ENCODE measurements at regions not wholly inside any gene's neighbourhood (a gene's known extent, or its start where the extent isn't known, plus 50 kb on each side); places are given as distances from the start of the nearest gene placed in this dataset.

DNA sequence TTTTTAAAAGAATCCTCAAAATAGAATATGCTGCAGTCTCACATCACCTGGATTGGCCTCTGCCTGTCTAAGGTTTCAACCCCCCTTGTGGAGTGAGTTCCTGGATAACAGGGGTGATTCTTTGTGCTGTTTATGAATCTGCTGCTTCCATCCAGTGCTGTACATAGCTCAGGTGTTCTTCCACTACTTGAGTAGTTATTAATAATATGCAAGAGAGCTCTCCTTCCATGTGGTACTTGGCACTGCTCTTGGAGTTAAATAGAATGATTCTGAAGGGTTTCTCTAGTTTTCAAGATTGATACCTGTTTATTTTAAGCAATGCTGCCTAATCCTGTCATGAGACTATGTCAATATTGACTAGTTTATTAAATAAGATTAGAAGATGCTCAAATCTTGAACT, 273.6 kb downstream of the RDH14 start:
- no peaks in the 10 kb centered on the region for H3K36me3 ChIP-seq (ENCODE audit: control insufficient read depth in 4 of 4, insufficient read depth in 3 of 4, low read depth in 1 of 4, low read length in 3 of 4)
- no peak for DNase-seq (ENCODE audit: low spot score)
- no peak overlapping the region for H3K9ac ChIP-seq (ENCODE audit: low read depth in 1 of 2, low read length in 2 of 2)
- no peaks in the 10 kb centered on the region for H3K4me1 ChIP-seq (ENCODE audit: control insufficient read depth in 4 of 4, insufficient read depth in 4 of 4, low read length in 3 of 4)
- no peak overlapping the region for H3K4me3 ChIP-seq (ENCODE audit: low read depth in 1 of 3, low read length in 3 of 3)
- peaks cover 0 to 3% (median 0%) of the 10 kb centered on the region in 4 donors for H3K27me3 ChIP-seq (ENCODE audit: control insufficient read depth in 4 of 4, insufficient read depth in 4 of 4, low read length in 3 of 4)
- TF ChIP-seq SP1 (IDR thresholded peaks at IDR 0.05) (no peak), YY1 (IDR thresholded peaks at IDR 0.05) (no peak), RXRA (IDR thresholded peaks at IDR 0.05) (no peak), HNF4A (conservative IDR thresholded peaks at IDR 0.05) (no peak)
- TF ChIP-seq, protein P1, sequence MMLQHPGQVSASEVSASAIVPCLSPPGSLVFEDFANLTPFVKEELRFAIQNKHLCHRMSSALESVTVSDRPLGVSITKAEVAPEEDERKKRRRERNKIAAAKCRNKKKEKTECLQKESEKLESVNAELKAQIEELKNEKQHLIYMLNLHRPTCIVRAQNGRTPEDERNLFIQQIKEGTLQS (IDR thresholded peaks at IDR 0.05): no peak
- H3K27ac ChIP-seq (ENCODE audit: low read depth in 1 of 2, low read length in 2 of 2): no peak overlapping the region
- H3K9me3 ChIP-seq (ENCODE audit: control insufficient read depth in 4 of 4, low read length in 3 of 4): no peaks in the 10 kb centered on the region

DNA sequence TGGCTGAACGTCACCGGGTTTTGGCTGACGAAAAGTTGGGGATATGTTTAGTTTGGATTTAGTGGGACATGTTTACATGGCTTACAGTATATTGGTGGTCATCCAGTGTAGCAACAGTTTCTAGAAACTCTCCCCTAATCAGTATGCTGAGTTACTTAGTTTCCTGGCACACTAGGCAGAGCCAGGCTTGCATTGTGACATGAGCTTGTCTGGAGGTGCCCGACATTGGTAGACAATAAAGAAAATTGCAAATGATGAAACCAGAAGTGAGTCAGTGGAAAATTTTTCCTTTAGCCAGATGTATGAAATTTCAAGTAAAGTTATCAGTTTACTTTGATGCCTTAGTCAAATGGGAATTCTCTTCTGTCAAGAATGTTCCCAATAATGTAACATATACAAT, 276.1 kb downstream of the RDH14 start:
- TF ChIP-seq FOXA2 (IDR thresholded peaks at IDR 0.05): no peak
- no peak for TF ChIP-seq RXRA (IDR thresholded peaks at IDR 0.05)
- TF ChIP-seq, protein P2, sequence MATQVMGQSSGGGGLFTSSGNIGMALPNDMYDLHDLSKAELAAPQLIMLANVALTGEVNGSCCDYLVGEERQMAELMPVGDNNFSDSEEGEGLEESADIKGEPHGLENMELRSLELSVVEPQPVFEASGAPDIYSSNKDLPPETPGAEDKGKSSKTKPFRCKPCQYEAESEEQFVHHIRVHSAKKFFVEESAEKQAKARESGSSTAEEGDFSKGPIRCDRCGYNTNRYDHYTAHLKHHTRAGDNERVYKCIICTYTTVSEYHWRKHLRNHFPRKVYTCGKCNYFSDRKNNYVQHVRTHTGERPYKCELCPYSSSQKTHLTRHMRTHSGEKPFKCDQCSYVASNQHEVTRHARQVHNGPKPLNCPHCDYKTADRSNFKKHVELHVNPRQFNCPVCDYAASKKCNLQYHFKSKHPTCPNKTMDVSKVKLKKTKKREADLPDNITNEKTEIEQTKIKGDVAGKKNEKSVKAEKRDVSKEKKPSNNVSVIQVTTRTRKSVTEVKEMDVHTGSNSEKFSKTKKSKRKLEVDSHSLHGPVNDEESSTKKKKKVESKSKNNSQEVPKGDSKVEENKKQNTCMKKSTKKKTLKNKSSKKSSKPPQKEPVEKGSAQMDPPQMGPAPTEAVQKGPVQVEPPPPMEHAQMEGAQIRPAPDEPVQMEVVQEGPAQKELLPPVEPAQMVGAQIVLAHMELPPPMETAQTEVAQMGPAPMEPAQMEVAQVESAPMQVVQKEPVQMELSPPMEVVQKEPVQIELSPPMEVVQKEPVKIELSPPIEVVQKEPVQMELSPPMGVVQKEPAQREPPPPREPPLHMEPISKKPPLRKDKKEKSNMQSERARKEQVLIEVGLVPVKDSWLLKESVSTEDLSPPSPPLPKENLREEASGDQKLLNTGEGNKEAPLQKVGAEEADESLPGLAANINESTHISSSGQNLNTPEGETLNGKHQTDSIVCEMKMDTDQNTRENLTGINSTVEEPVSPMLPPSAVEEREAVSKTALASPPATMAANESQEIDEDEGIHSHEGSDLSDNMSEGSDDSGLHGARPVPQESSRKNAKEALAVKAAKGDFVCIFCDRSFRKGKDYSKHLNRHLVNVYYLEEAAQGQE (IDR thresholded peaks at IDR 0.05): no peak
- TF ChIP-seq GABPA (IDR thresholded peaks at IDR 0.05 in 1 of 2, conservative IDR thresholded peaks at IDR 0.05 in 1 of 2): no peak
- TF ChIP-seq TAF1 (conservative IDR thresholded peaks at IDR 0.05): no peak
- TF ChIP-seq YY1 (IDR thresholded peaks at IDR 0.05): no peak
- TF ChIP-seq RAD21 (IDR thresholded peaks at IDR 0.05): no peak
- TF ChIP-seq FOXA1 (IDR thresholded peaks at IDR 0.05): no peak
- no peak for TF ChIP-seq EGR1 (IDR thresholded peaks at IDR 0.05; ENCODE audit: low read depth in 2 of 2)
- no peak for TF ChIP-seq NR2F2 (IDR thresholded peaks at IDR 0.05)
- no peak for TF ChIP-seq HNF4G (IDR thresholded peaks at IDR 0.05)
- TF ChIP-seq, protein P3, sequence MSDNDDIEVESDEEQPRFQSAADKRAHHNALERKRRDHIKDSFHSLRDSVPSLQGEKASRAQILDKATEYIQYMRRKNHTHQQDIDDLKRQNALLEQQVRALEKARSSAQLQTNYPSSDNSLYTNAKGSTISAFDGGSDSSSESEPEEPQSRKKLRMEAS (IDR thresholded peaks at IDR 0.05): no peak
- TF ChIP-seq SP1 (IDR thresholded peaks at IDR 0.05): no peak
- TF ChIP-seq JUND (IDR thresholded peaks at IDR 0.05): no peak
- TF ChIP-seq, protein P4, sequence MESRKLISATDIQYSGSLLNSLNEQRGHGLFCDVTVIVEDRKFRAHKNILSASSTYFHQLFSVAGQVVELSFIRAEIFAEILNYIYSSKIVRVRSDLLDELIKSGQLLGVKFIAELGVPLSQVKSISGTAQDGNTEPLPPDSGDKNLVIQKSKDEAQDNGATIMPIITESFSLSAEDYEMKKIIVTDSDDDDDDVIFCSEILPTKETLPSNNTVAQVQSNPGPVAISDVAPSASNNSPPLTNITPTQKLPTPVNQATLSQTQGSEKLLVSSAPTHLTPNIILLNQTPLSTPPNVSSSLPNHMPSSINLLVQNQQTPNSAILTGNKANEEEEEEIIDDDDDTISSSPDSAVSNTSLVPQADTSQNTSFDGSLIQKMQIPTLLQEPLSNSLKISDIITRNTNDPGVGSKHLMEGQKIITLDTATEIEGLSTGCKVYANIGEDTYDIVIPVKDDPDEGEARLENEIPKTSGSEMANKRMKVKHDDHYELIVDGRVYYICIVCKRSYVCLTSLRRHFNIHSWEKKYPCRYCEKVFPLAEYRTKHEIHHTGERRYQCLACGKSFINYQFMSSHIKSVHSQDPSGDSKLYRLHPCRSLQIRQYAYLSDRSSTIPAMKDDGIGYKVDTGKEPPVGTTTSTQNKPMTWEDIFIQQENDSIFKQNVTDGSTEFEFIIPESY (IDR thresholded peaks at IDR 0.05): no peak
- TF ChIP-seq, protein P1 (IDR thresholded peaks at IDR 0.05): no peak
- no peak for TF ChIP-seq HNF4A (conservative IDR thresholded peaks at IDR 0.05)
- TF ChIP-seq, protein P5, sequence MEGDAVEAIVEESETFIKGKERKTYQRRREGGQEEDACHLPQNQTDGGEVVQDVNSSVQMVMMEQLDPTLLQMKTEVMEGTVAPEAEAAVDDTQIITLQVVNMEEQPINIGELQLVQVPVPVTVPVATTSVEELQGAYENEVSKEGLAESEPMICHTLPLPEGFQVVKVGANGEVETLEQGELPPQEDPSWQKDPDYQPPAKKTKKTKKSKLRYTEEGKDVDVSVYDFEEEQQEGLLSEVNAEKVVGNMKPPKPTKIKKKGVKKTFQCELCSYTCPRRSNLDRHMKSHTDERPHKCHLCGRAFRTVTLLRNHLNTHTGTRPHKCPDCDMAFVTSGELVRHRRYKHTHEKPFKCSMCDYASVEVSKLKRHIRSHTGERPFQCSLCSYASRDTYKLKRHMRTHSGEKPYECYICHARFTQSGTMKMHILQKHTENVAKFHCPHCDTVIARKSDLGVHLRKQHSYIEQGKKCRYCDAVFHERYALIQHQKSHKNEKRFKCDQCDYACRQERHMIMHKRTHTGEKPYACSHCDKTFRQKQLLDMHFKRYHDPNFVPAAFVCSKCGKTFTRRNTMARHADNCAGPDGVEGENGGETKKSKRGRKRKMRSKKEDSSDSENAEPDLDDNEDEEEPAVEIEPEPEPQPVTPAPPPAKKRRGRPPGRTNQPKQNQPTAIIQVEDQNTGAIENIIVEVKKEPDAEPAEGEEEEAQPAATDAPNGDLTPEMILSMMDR (IDR thresholded peaks at IDR 0.05; ENCODE audit: low read depth, low read length, missing input control): no peak
- H3K4me3 ChIP-seq (ENCODE audit: low read depth in 1 of 3, low read length in 3 of 3): no peak overlapping the region
- no peak overlapping the region for H3K27ac ChIP-seq (ENCODE audit: low read depth in 1 of 2, low read length in 2 of 2)
- no peaks in the 10 kb centered on the region for H3K4me1 ChIP-seq (ENCODE audit: control insufficient read depth in 4 of 4, insufficient read depth in 4 of 4, low read length in 3 of 4)
- WGBS: 89% methylated on average over 4 of the region's 4 CpGs
- peaks cover 0 to 3% (median 0%) of the 10 kb centered on the region in 4 donors for H3K27me3 ChIP-seq (ENCODE audit: control insufficient read depth in 4 of 4, insufficient read depth in 4 of 4, low read length in 3 of 4)
- H3K9me3 ChIP-seq (ENCODE audit: control insufficient read depth in 4 of 4, low read length in 3 of 4): no peaks in the 10 kb centered on the region
- no peaks in the 10 kb centered on the region for H3K36me3 ChIP-seq (ENCODE audit: control insufficient read depth in 4 of 4, insufficient read depth in 3 of 4, low read depth in 1 of 4, low read length in 3 of 4)
- no peak overlapping the region for H3K9ac ChIP-seq (ENCODE audit: low read depth in 1 of 2, low read length in 2 of 2)
- DNase-seq (ENCODE audit: low spot score): no peak

Data from liver (tissue), 8 donors.